ENCODE measurements at regions not wholly inside any gene's neighbourhood (a gene's known extent, or its start where the extent isn't known, plus 50 kb on each side); places are given as distances from the start of the nearest gene placed in this dataset.

- no peak for TF ChIP-seq CTCF (IDR thresholded peaks at IDR 0.05; ENCODE audit: low read depth, low read length, poor library complexity, severe bottlenecking)
- TF ChIP-seq EZH2phosphoT487 (IDR thresholded peaks at IDR 0.05; ENCODE audit: borderline replicate concordance, low read length) = no peak
Observed at GRCh38 chr4:96390404-96390803, 550.5 kb downstream of the PDHA2 start.

Measured in DOHH2 (cell line).